GM06990 (cell line): ENCODE measurements at regions not wholly inside any gene's neighbourhood (a gene's known extent, or its start where the extent isn't known, plus 50 kb on each side); places are given as distances from the start of the nearest gene placed in this dataset.

Experiments
- DNase-seq: peaks from one replicate; pipeline ENCODE4 v3.0.0-alpha.2; 2011; ENCODE audit not compliant: insufficient read length; ENCODE audit errors: extremely low read depth
- H3K27me3 ChIP-seq: replicated peaks from 2 replicates; pipeline ENCODE4 v1.6.0; 2011; ENCODE audit warnings: low read length; ENCODE audit not compliant: control insufficient read depth, insufficient read depth
- H3K36me3 ChIP-seq: 2 replicates; pipeline ENCODE4 v1.5.1; 2011; ENCODE audit warnings: low read length; ENCODE audit not compliant: control insufficient read depth, insufficient read depth
- H3K4me3 ChIP-seq: replicated peaks from 2 replicates; pipeline ENCODE4 v1.5.1; 2011; ENCODE audit warnings: low read depth, mild to moderate bottlenecking, control low read depth, low read length
- TF ChIP-seq, protein P1 (sequence below): IDR thresholded peaks from 2 replicates; pipeline ENCODE4 v1.5.1; 2011; ENCODE audit warnings: low read length, control low read depth, mild to moderate bottlenecking, inconsistent platforms; ENCODE audit not compliant: insufficient read depth, poor library complexity, severe bottlenecking

DNA sequence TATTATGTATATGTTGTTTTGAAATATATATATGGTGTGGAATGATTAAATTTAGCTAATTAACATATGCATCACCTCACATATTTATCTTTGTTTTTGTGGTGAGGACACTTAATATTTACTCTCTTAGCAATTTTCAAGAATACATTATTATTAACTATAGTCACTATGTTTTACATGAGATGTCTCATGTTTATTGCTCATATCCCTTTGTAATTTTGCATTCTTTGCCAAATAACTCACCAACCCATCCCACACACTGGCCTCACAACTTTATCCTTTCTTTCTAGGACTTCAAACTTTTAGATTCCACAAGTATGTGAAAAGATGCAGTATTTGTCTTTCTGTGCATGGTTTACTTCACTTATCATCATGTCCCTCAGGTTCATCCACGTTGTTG lies 950.2 kb upstream of the CADM2 start:
- TF ChIP-seq, protein P1, sequence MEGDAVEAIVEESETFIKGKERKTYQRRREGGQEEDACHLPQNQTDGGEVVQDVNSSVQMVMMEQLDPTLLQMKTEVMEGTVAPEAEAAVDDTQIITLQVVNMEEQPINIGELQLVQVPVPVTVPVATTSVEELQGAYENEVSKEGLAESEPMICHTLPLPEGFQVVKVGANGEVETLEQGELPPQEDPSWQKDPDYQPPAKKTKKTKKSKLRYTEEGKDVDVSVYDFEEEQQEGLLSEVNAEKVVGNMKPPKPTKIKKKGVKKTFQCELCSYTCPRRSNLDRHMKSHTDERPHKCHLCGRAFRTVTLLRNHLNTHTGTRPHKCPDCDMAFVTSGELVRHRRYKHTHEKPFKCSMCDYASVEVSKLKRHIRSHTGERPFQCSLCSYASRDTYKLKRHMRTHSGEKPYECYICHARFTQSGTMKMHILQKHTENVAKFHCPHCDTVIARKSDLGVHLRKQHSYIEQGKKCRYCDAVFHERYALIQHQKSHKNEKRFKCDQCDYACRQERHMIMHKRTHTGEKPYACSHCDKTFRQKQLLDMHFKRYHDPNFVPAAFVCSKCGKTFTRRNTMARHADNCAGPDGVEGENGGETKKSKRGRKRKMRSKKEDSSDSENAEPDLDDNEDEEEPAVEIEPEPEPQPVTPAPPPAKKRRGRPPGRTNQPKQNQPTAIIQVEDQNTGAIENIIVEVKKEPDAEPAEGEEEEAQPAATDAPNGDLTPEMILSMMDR, result no peak
- no peaks in the 10 kb centered on the region for H3K27me3 ChIP-seq
- DNase-seq, result no peak
- H3K4me3 ChIP-seq, result no peak overlapping the region
- H3K36me3 ChIP-seq, result no peaks in the 10 kb centered on the region

DNA sequence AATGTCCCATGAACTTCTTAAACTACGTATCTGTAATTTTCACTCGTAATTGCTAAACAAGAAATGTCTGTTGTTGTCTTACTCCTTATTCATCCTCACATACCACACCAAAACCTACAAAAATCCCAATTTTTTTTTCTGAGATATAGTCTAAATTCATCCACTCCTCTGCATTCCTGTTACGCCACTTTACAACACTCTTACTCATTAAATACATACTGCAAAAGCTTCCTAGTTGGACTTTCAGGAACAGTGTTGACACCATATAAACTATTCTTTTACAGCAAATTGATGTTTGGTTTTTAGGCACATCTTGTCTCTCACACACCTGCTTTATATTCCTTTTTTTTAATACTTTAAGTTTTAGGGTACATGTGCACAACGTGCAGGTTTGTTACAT lies 934.9 kb upstream of the CADM2 start:
- TF ChIP-seq, protein P1, result no peak
- no peaks in the 10 kb centered on the region for H3K36me3 ChIP-seq
- no peak for DNase-seq
- no peak overlapping the region for H3K4me3 ChIP-seq
- H3K27me3 ChIP-seq, result no peaks in the 10 kb centered on the region

DNA sequence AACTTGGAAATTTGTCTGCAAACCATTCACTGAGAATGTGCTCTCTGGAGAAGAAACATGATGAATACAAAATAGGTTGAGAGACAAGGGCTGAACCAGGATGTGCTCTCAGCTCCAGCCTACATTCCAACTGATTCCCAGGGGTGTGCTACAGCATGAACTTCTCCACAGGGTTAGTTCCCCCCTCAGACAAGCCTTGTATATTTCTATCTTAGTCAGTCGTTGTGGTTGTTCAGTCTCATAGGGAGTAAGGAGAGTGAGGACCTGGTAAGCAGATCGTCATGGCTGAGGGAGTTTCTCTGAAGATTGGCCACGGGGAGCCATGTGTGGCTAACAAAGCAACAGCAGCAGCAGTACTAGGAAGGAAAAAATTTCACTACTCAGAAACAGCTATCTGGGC lies 919.7 kb upstream of the CADM2 start:
- no peaks in the 10 kb centered on the region for H3K36me3 ChIP-seq
- no peak for DNase-seq
- no peak overlapping the region for H3K4me3 ChIP-seq
- no peaks in the 10 kb centered on the region for H3K27me3 ChIP-seq
- TF ChIP-seq, protein P1, result no peak

DNA sequence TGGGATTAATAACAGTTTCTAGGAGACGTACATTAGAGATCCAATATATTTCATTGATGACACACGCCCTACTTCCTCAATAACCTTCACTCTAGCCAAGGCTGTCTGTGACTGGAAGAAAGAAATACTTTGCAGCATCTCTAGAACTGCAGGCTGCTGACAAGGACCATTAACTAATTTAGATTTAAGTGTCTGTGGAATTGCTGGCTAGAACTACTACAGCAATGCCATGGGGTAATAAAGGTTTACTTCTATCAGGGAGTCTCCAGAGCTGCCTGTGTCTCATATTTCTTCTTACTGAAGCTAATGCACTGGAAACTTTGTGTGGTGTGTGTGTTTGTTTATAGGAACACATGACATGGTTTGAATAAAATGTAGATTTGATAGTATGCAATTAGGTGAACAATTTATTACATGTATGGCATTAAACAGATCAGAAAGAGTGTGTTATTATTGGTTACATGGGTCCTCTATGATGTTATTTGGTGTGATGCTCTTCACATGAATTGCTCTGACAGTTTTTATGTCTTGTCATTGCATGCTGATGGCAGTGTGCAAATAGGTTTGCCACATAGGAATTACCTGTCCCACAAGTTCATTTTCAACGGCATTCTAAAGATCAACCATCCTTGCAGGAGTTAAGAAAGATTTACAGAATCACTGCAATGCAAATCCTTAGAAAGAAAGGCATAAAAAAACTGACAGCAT lies 916.2 kb upstream of the CADM2 start:
- no peaks in the 10 kb centered on the region for H3K36me3 ChIP-seq
- no peak overlapping the region for H3K4me3 ChIP-seq
- DNase-seq, result no peak
- TF ChIP-seq, protein P1, result no peak
- no peaks in the 10 kb centered on the region for H3K27me3 ChIP-seq

DNA sequence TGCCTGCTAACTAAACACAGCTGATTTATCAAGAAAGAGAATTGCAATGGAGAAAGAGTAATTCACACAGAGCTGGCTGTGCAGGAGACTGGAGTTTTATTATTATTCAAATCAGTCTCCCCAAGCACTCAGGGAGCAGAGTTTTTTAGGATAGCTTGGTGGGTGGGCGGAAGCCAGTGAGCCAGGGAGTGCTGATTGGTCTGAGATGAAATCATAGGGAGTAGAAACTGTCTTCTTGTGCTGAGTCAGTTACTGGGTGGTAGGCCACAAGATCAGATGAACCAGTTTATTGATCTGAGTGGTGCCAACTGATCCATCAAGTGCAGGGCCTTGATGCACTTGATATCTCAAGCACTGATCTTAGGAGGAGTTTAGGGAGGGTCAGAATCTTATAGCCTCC lies 891.9 kb upstream of the CADM2 start:
- Histone ChIP-seq H3K36me3 (no peaks in the 10 kb centered on the region), H3K4me3 (no peak overlapping the region), H3K27me3 (no peaks in the 10 kb centered on the region)
- DNase-seq, result no peak
- TF ChIP-seq, protein P1, result no peak

DNA sequence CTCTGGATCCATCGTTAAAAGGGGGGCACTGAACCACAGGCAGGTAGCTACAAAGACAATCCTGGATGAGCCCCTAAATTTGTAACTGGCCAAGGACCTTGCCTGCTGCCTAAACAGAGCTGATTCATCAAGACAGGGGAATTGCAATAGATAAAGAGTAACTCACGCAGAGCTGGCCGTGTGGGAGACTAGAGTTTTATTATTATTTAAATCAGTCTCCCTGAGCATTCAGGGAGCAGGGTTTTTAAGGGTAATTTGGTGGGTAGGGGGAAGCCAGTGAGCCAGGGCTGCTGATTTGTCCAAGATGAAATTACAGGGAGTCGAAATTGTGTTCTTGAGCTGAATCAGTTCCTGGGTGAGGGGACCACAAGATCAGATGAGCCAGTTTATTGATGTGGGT lies 885.1 kb upstream of the CADM2 start:
- Histone ChIP-seq H3K27me3 (no peaks in the 10 kb centered on the region), H3K4me3 (no peak overlapping the region), H3K36me3 (no peaks in the 10 kb centered on the region)
- TF ChIP-seq, protein P1, result no peak
- DNase-seq, result no peak
